Body of pancreas (tissue), 4 donors: ENCODE measurements at regions not wholly inside any gene's neighbourhood (a gene's known extent, or its start where the extent isn't known, plus 50 kb on each side); places are given as distances from the start of the nearest gene placed in this dataset.

Experiments used
- ATAC-seq: fragments of 150-250 bp; one replicate; pipeline ENCODE4 v1.9.1; 2016
- DNase-seq, 4 donors: peaks; one replicate each; pipeline ENCODE4 v3.0.0-alpha.2; 2019
- H3K27ac ChIP-seq, 4 donors: fragments of 200-600 bp; sonication (generic); 1 replicate in 3 of 4; 2 replicates in 1 of 4; pipeline versions ENCODE4 v1.5.1 to v1.6.1; 2016 to 2019; ENCODE audit warnings: mild to moderate bottlenecking in 1 of 4, mixed read lengths in 1 of 4, moderate library complexity in 1 of 4
- H3K27me3 ChIP-seq, 2 donors: fragments of 200-600 bp; sonication (generic); one replicate each; pipeline ENCODE4 v1.6.0; 2016; ENCODE audit warnings: mild to moderate bottlenecking in 1 of 2
- H3K36me3 ChIP-seq, 2 donors: fragments of 200-600 bp; sonication (generic); replicated peaks in 1 of 2; 2 replicates each; pipeline ENCODE4 v1.5.1; 2016; ENCODE audit warnings: low read depth in 2 of 2; ENCODE audit not compliant: insufficient read depth in 1 of 2
- H3K4me1 ChIP-seq: fragments of 200-600 bp; sonication (generic); one replicate; pipeline ENCODE4 v1.6.0; 2016
- H3K4me3 ChIP-seq, 2 donors: fragments of 200-600 bp; sonication (generic); 1 replicate in 1 of 2; 2 replicates in 1 of 2; pipeline ENCODE4 v1.5.1; 2016 to 2019
- H3K9me3 ChIP-seq, 3 donors: fragments of 200-600 bp; sonication (generic); 1 replicate in 2 of 3; 2 replicates in 1 of 3; pipeline ENCODE4 v1.5.1; 2016
- CTCF ChIP-seq, 7 experiments: fragments of 450-650 bp in 4 of 7; fragments of 200-600 bp in 3 of 7; sonication (generic) in 3 of 7; IDR thresholded peaks; one replicate each; pipeline ENCODE4 v1.5.1; 2016 to 2019; ENCODE audit warnings: antibody characterized with exemption in 7 of 7
- POLR2A ChIP-seq, 3 donors: fragments of 450-650 bp; IDR thresholded peaks; one replicate each; pipeline ENCODE4 v1.6.1; 2016; ENCODE audit warnings: antibody characterized with exemption in 3 of 3, mild to moderate bottlenecking in 2 of 3
- WGBS, 2 donors: methylation state at CpG; one replicate each; pipeline ENCODE4 v1.1.5; 2017; 5-methylcytosine and 5-hydroxymethylcytosine counted together
- intact Hi-C: fragments of 100-400 bp; cut with DNase I; formaldehyde crosslinking; loops from one replicate; pipeline ENCODE4 v1.15.1; 2023

- no peak for DNase-seq
- Histone ChIP-seq H3K27ac (no peak overlapping the region), H3K4me1 (no peaks in the 10 kb centered on the region), H3K9me3 (no peaks in the 10 kb centered on the region), H3K27me3 (no peaks in the 10 kb centered on the region), H3K36me3 (no peaks in the 10 kb centered on the region), H3K4me3 (no peak overlapping the region)
- intact Hi-C loops, result no loop called here
- no peak for ATAC-seq
- TF ChIP-seq CTCF (IDR thresholded peaks at IDR 0.05) (no peak), POLR2A (IDR thresholded peaks at IDR 0.05) (no peak)
- WGBS, 2 donors, result 59 to 60% methylated on average over 2 of the region's 2 CpGs
Observed at GRCh38 chr1:103208844-103209243, 100.5 kb upstream of the COL11A1 start.

- Histone ChIP-seq H3K4me3 (no peak overlapping the region), H3K9me3 (no peaks in the 10 kb centered on the region), H3K36me3 (no peaks in the 10 kb centered on the region), H3K4me1 (no peaks in the 10 kb centered on the region), H3K27ac (no peak overlapping the region), H3K27me3 (no peaks in the 10 kb centered on the region)
- 40 to 62% methylated on average over 1 of the region's 1 CpG for WGBS, 2 donors
- intact Hi-C loops, result no loop called here
- ATAC-seq, result no peak
- no peak for TF ChIP-seq CTCF (IDR thresholded peaks at IDR 0.05)
- TF ChIP-seq POLR2A (IDR thresholded peaks at IDR 0.05), result no peak
- DNase-seq, result no peak
Observed at GRCh38 chr1:103199001-103199400, 90.7 kb upstream of the COL11A1 start.

- Histone ChIP-seq H3K4me3 (no peak overlapping the region), H3K27ac (no peak overlapping the region), H3K36me3 (no peaks in the 10 kb centered on the region), H3K4me1 (no peaks in the 10 kb centered on the region), H3K9me3 (no peaks in the 10 kb centered on the region), H3K27me3 (no peaks in the 10 kb centered on the region)
- ATAC-seq (no peak), DNase-seq (no peak)
- TF ChIP-seq POLR2A (IDR thresholded peaks at IDR 0.05), result no peak
- TF ChIP-seq CTCF (IDR thresholded peaks at IDR 0.05), result no peak
- WGBS, 2 donors, result 60 to 79% methylated on average over 2 of the region's 2 CpGs
- intact Hi-C loops, result no loop called here
Observed at GRCh38 chr1:103198076-103198475, 89.8 kb upstream of the COL11A1 start.

- DNase-seq (no peak), ATAC-seq (no peak)
- Histone ChIP-seq H3K9me3 (no peaks in the 10 kb centered on the region), H3K36me3 (no peaks in the 10 kb centered on the region), H3K4me1 (no peaks in the 10 kb centered on the region), H3K27ac (no peak overlapping the region), H3K27me3 (no peaks in the 10 kb centered on the region), H3K4me3 (no peak overlapping the region)
- no peak for TF ChIP-seq POLR2A (IDR thresholded peaks at IDR 0.05)
- no peak for TF ChIP-seq CTCF (IDR thresholded peaks at IDR 0.05)
- WGBS, 2 donors, result 65 to 73% methylated on average over 2 of the region's 2 CpGs
- intact Hi-C loops, result no loop called here
Observed at GRCh38 chr1:103197216-103197615, 88.9 kb upstream of the COL11A1 start.

- Histone ChIP-seq H3K9me3 (no peaks in the 10 kb centered on the region), H3K27me3 (no peaks in the 10 kb centered on the region), H3K27ac (no peak overlapping the region), H3K4me3 (no peak overlapping the region), H3K4me1 (no peaks in the 10 kb centered on the region), H3K36me3 (no peaks in the 10 kb centered on the region)
- no peak for DNase-seq
- WGBS, 2 donors, result 50% methylated on average over 4 of the region's 4 CpGs
- TF ChIP-seq POLR2A (IDR thresholded peaks at IDR 0.05) (no peak), CTCF (IDR thresholded peaks at IDR 0.05) (no peak)
- ATAC-seq, result no peak
- intact Hi-C loops, result no loop called here
Observed at GRCh38 chr1:103194984-103195383, 86.7 kb upstream of the COL11A1 start.
